Loucy (cell line): ENCODE measurements at regions not wholly inside any gene's neighbourhood (a gene's known extent, or its start where the extent isn't known, plus 50 kb on each side); places are given as distances from the start of the nearest gene placed in this dataset.

Experiments
- EZH2phosphoT487 ChIP-seq: fragments of 200-600 bp; IDR thresholded peaks from 2 replicates; pipeline ENCODE4 v1.6.1; 2018; ENCODE audit warnings: antibody characterized with exemption, mild to moderate bottlenecking, moderate library complexity, borderline replicate concordance
- TF ChIP-seq, protein P1 (sequence below): fragments of 200-600 bp; sonication (generic); conservative IDR thresholded peaks from 2 replicates; pipeline ENCODE4 v1.5.1; 2014; ENCODE audit warnings: mild to moderate bottlenecking, antibody characterized with exemption, low read length

DNA sequence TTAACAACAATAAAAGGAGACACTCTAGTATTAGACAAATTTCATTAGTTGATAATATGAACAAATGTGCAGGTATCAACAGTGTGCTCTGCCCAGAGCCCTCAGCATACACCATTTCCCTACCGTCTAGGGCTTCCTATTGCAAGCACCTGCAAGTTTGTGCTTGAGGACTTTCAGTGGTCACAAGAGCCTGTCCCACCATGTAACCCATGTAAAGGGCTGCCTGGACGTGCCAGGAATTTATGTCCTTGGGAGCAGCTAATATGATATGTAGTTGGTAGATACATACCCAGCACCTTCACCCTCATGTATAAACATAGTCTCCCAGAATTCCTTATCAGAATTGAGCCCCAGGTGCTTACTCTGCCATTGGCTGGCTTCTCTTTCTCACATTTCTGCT lies 128.0 kb downstream of the UFM1 start:
- TF ChIP-seq, protein P1, sequence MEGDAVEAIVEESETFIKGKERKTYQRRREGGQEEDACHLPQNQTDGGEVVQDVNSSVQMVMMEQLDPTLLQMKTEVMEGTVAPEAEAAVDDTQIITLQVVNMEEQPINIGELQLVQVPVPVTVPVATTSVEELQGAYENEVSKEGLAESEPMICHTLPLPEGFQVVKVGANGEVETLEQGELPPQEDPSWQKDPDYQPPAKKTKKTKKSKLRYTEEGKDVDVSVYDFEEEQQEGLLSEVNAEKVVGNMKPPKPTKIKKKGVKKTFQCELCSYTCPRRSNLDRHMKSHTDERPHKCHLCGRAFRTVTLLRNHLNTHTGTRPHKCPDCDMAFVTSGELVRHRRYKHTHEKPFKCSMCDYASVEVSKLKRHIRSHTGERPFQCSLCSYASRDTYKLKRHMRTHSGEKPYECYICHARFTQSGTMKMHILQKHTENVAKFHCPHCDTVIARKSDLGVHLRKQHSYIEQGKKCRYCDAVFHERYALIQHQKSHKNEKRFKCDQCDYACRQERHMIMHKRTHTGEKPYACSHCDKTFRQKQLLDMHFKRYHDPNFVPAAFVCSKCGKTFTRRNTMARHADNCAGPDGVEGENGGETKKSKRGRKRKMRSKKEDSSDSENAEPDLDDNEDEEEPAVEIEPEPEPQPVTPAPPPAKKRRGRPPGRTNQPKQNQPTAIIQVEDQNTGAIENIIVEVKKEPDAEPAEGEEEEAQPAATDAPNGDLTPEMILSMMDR: no peak
- TF ChIP-seq EZH2phosphoT487: no peak
